ENCODE measurements at regions not wholly inside any gene's neighbourhood (a gene's known extent, or its start where the extent isn't known, plus 50 kb on each side); places are given as distances from the start of the nearest gene placed in this dataset.

GRCh38 chr10:78298835-78299234 is 265.2 kb downstream of the RPS24 start:
- Mint-ChIP-seq H3K4me1 (peaks cover 8% of the 10 kb centered on the region), H3K27ac (no peak overlapping the region), H3K27me3 (no peaks in the 10 kb centered on the region), H3K36me3 (ENCODE audit: low read depth) (no peaks in the 10 kb centered on the region), H3K4me3 (no peak overlapping the region), H3K9me3 (peaks cover 3% of the 10 kb centered on the region)
- no peak for ATAC-seq (replicated peaks)

DNA sequence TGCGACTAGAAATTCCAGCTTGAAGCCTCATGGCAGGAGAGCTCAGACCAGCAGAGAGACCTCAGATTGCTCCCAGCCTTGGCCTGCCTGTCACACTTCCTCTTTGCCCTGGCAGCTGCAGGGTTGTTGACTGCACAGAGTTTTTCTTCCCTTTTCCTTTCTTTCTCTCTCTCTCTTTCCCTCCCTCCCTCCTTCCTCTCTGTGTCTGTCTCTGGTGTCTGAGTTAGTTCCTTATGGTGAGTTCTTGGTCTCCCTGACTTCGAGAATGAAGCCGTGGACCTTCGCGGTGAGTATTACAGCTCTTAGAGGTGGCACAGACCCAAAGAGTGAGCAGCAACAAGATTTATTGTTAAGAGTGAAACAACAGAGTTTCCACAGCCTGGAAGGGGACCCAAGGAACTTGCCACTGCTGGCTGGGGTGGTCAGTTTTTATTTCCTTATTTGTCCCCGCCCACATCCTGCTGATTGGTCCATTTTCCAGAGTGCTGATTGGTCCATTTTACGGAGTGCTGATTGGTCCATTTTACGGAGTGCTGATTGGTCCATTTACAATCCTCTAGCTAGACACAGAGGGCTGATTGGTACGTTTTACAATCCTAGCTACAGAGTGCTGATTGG is 266.3 kb downstream of the RPS24 start:
- H3K4me3 Mint-ChIP-seq = no peak overlapping the region
- H3K27me3 Mint-ChIP-seq = no peaks in the 10 kb centered on the region
- no peaks in the 10 kb centered on the region for H3K36me3 Mint-ChIP-seq (ENCODE audit: low read depth)
- peaks cover 3% of the 10 kb centered on the region for H3K9me3 Mint-ChIP-seq
- peaks cover 8% of the 10 kb centered on the region for H3K4me1 Mint-ChIP-seq
- ATAC-seq (replicated peaks) = no peak
- no peak overlapping the region for H3K27ac Mint-ChIP-seq

GRCh38 chr10:78300526-78300925 is 266.9 kb downstream of the RPS24 start:
- peaks cover 3% of the 10 kb centered on the region for H3K9me3 Mint-ChIP-seq
- H3K27me3 Mint-ChIP-seq = no peaks in the 10 kb centered on the region
- H3K36me3 Mint-ChIP-seq (ENCODE audit: low read depth) = no peaks in the 10 kb centered on the region
- H3K27ac Mint-ChIP-seq = no peak overlapping the region
- ATAC-seq (replicated peaks) = no peak
- peaks cover 8% of the 10 kb centered on the region for H3K4me1 Mint-ChIP-seq
- no peak overlapping the region for H3K4me3 Mint-ChIP-seq

DNA sequence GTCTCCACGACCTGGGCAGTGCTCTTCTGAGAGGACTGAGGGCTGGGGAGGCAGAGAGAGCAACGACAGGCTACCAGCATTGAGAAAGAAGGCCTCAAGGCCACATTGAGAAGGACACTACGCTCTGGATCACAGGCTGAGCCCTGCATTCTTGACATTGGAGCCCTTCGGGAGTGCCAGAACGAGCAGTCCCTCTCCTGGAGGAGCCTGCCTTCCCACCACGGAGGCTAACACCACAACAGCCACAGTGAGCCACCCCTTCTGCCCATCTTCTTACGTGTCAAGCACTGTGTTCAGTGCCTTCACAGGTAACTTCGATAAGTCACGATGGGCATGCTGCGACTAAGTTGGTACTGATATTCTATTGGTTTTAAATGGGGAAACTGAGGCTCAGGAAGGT is 267.8 kb downstream of the RPS24 start:
- H3K9me3 Mint-ChIP-seq = peaks cover 3% of the 10 kb centered on the region
- no peaks in the 10 kb centered on the region for H3K27me3 Mint-ChIP-seq
- no peak for ATAC-seq (replicated peaks)
- H3K4me3 Mint-ChIP-seq = no peak overlapping the region
- H3K36me3 Mint-ChIP-seq (ENCODE audit: low read depth) = no peaks in the 10 kb centered on the region
- peaks cover 8% of the 10 kb centered on the region for H3K4me1 Mint-ChIP-seq
- H3K27ac Mint-ChIP-seq = no peak overlapping the region

DNA sequence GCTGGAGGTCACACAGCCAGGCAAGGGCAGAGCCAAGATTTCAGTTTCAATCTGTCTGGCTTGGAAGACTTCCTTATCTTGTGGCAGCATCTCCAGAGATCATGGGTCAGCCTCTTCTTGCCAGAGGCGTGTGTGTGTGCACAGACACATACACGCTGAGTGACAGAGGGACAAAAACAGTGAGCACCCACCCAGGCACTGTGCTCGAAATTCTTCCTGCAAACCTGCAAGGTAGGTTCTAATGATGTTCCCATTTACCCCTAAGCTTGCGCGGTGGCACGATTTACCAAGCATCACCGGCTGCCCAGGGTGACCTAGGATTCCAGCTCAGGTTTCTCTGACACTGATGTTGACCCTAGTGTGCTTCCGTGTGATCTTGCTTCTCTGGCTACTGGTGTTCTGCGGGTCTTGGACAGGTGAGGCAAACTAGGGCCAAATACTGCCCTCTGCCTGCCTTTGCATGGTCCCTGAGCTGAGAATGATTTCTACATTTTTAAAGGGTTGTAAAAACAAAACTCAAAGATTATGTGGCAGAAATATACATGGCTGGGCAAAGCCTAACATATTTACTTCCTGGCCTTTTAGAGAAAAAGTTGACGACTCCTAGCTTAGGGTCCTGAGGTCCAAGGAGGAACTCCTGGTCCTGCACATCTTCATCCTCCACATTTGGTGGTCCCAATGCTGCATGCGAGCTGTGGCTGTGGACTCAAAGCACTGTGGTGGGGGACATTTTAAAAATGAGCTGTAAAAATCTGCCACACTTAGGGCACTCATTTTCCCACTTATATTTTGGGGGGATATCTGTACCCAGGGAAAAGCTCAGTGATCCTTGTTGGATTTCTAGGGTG is 268.5 kb downstream of the RPS24 start:
- Mint-ChIP-seq H3K9me3 (peaks cover 3% of the 10 kb centered on the region), H3K4me3 (peak overlapping the region; percentile 93), H3K4me1 (peaks cover 8% of the 10 kb centered on the region), H3K36me3 (ENCODE audit: low read depth) (no peaks in the 10 kb centered on the region), H3K27me3 (no peaks in the 10 kb centered on the region), H3K27ac (peak overlapping the region; percentile 90)
- no peak for ATAC-seq (replicated peaks)

- H3K27ac Mint-ChIP-seq = peak overlapping the region; percentile 90
- peak overlapping the region; percentile 93 for H3K4me3 Mint-ChIP-seq
- H3K36me3 Mint-ChIP-seq (ENCODE audit: low read depth) = no peaks in the 10 kb centered on the region
- H3K9me3 Mint-ChIP-seq = peaks cover 3% of the 10 kb centered on the region
- H3K4me1 Mint-ChIP-seq = peaks cover 8% of the 10 kb centered on the region
- ATAC-seq (replicated peaks) = no peak
- H3K27me3 Mint-ChIP-seq = no peaks in the 10 kb centered on the region
Observed at GRCh38 chr10:78302739-78302988, 269.0 kb downstream of the RPS24 start.

- H3K4me3 Mint-ChIP-seq = peak overlapping the region; percentile 93
- H3K27ac Mint-ChIP-seq = peak overlapping the region; percentile 90
- peaks cover 8% of the 10 kb centered on the region for H3K4me1 Mint-ChIP-seq
- no peaks in the 10 kb centered on the region for H3K36me3 Mint-ChIP-seq (ENCODE audit: low read depth)
- H3K27me3 Mint-ChIP-seq = no peaks in the 10 kb centered on the region
- H3K9me3 Mint-ChIP-seq = peaks cover 3% of the 10 kb centered on the region
- ATAC-seq (replicated peaks) = peak; percentile 91
Observed at GRCh38 chr10:78302989-78303854, 269.6 kb downstream of the RPS24 start.

- Mint-ChIP-seq H3K4me1 (peaks cover 8% of the 10 kb centered on the region), H3K9me3 (peaks cover 3% of the 10 kb centered on the region), H3K27ac (no peak overlapping the region), H3K4me3 (no peak overlapping the region), H3K27me3 (no peaks in the 10 kb centered on the region), H3K36me3 (ENCODE audit: low read depth) (no peaks in the 10 kb centered on the region)
- no peak for ATAC-seq (replicated peaks)
Observed at GRCh38 chr10:78304091-78305045, 270.7 kb downstream of the RPS24 start.

GRCh38 chr10:78305311-78305710 is 271.6 kb downstream of the RPS24 start:
- no peak for ATAC-seq (replicated peaks)
- no peak overlapping the region for H3K27ac Mint-ChIP-seq
- H3K4me1 Mint-ChIP-seq = peaks cover 8% of the 10 kb centered on the region
- peaks cover 3% of the 10 kb centered on the region for H3K9me3 Mint-ChIP-seq
- no peaks in the 10 kb centered on the region for H3K36me3 Mint-ChIP-seq (ENCODE audit: low read depth)
- no peak overlapping the region for H3K4me3 Mint-ChIP-seq
- H3K27me3 Mint-ChIP-seq = no peaks in the 10 kb centered on the region

GRCh38 chr10:78306358-78306757 is 272.7 kb downstream of the RPS24 start:
- Mint-ChIP-seq H3K9me3 (no peaks in the 10 kb centered on the region), H3K36me3 (ENCODE audit: low read depth) (no peaks in the 10 kb centered on the region), H3K4me1 (peaks cover 8% of the 10 kb centered on the region), H3K4me3 (no peak overlapping the region), H3K27ac (no peak overlapping the region), H3K27me3 (no peaks in the 10 kb centered on the region)
- no peak for ATAC-seq (replicated peaks)

GRCh38 chr10:78307576-78307975 is 273.9 kb downstream of the RPS24 start:
- Mint-ChIP-seq H3K4me3 (no peak overlapping the region), H3K36me3 (ENCODE audit: low read depth) (no peaks in the 10 kb centered on the region), H3K27ac (no peak overlapping the region), H3K27me3 (no peaks in the 10 kb centered on the region), H3K9me3 (no peaks in the 10 kb centered on the region), H3K4me1 (peaks cover 3% of the 10 kb centered on the region)
- no peak for ATAC-seq (replicated peaks)

- Mint-ChIP-seq H3K36me3 (ENCODE audit: low read depth) (no peaks in the 10 kb centered on the region), H3K4me1 (no peaks in the 10 kb centered on the region), H3K4me3 (no peak overlapping the region), H3K9me3 (no peaks in the 10 kb centered on the region), H3K27ac (no peak overlapping the region), H3K27me3 (peaks cover 3% of the 10 kb centered on the region)
- no peak for ATAC-seq (replicated peaks)
Observed at GRCh38 chr10:78309536-78310237, 276.0 kb downstream of the RPS24 start.

- Mint-ChIP-seq H3K4me1 (no peaks in the 10 kb centered on the region), H3K4me3 (no peak overlapping the region), H3K36me3 (ENCODE audit: low read depth) (no peaks in the 10 kb centered on the region), H3K27me3 (peaks cover 3% of the 10 kb centered on the region), H3K9me3 (no peaks in the 10 kb centered on the region), H3K27ac (no peak overlapping the region)
- ATAC-seq (replicated peaks) = no peak
Observed at GRCh38 chr10:78310481-78311080, 276.9 kb downstream of the RPS24 start.

All from activated T-helper 17 cell treated with anti-CD3 and anti-CD28 coated beads, Interleukin-2, amount 50 U/mL, for 72 hours (primary cell).